H1 (cell line): ENCODE measurements at regions not wholly inside any gene's neighbourhood (a gene's known extent, or its start where the extent isn't known, plus 50 kb on each side); places are given as distances from the start of the nearest gene placed in this dataset.

Source experiments
- BRCA1 ChIP-seq: IDR thresholded peaks from 2 replicates; pipeline ENCODE4 v1.6.1; 2012; ENCODE audit warnings: low read depth, low read length, improper control_type of control experiment
- EZH2 ChIP-seq: fragments of 200-600 bp; sonication (generic); IDR thresholded peaks from 2 replicates; pipeline ENCODE4 v1.7.1; 2012; ENCODE audit warnings: low read depth, mild to moderate bottlenecking, moderate library complexity, low read length, inconsistent platforms; ENCODE audit not compliant: severe bottlenecking
- NRF1 ChIP-seq: IDR thresholded peaks from 2 replicates; pipeline ENCODE4 v1.6.1; 2011; ENCODE audit warnings: mild to moderate bottlenecking, low read depth, low read length, improper control_type of control experiment
- RAD21 ChIP-seq, 2 experiments: IDR thresholded peaks in 1 of 2; conservative IDR thresholded peaks in 1 of 2; 2 replicates each; pipeline ENCODE4 v1.6.1; 2011; ENCODE audit warnings: low read depth in 2 of 2, low read length in 2 of 2, improper control_type of control experiment in 1 of 2, inconsistent platforms in 1 of 2, mild to moderate bottlenecking in 1 of 2, moderate library complexity in 1 of 2
- SRF ChIP-seq: IDR thresholded peaks from 2 replicates; pipeline ENCODE4 v1.6.1; 2011; ENCODE audit warnings: mild to moderate bottlenecking, low read depth, low read length, moderate library complexity
- TF ChIP-seq, protein P1 (sequence below): IDR thresholded peaks from 2 replicates; pipeline ENCODE4 v1.6.1; 2011; ENCODE audit warnings: low read depth, mild to moderate bottlenecking, low read length; ENCODE audit not compliant: insufficient read depth
- TF ChIP-seq, protein P2 (sequence below), 3 experiments: IDR thresholded peaks; 1 replicate in 2 of 3; 2 replicates in 1 of 3; pipeline versions ENCODE4 v1.5.1 to v1.6.1; 2011; ENCODE audit warnings: low read length in 3 of 3, mild to moderate bottlenecking in 3 of 3, inconsistent platforms in 2 of 3, low read depth in 1 of 3, moderate library complexity in 1 of 3; ENCODE audit not compliant: insufficient read depth in 1 of 3; ENCODE audit errors: control extremely low read depth in 1 of 3

DNA sequence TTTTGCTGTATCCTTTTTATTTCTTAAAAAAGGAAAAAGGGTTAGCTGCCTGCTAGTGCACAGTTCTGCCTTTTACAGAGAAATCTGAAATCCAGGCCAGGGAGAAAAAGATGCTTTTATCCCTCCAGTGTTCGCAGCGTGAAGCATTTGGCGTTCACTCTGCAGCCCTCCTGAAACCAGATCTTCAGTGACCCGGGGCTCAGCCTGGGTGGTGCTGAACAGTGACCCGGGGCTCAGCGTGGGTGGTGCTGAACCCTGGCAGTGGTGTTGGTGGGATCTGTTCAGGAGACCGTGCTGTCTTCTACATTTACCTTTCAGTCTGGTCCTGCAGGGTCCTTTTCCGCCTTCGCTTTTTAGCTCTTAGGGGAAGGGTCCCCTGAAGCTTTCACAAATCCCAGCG, 164.7 kb upstream of the KLF6 start:
- TF ChIP-seq, protein P1, sequence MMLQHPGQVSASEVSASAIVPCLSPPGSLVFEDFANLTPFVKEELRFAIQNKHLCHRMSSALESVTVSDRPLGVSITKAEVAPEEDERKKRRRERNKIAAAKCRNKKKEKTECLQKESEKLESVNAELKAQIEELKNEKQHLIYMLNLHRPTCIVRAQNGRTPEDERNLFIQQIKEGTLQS, result no peak
- TF ChIP-seq, protein P2, sequence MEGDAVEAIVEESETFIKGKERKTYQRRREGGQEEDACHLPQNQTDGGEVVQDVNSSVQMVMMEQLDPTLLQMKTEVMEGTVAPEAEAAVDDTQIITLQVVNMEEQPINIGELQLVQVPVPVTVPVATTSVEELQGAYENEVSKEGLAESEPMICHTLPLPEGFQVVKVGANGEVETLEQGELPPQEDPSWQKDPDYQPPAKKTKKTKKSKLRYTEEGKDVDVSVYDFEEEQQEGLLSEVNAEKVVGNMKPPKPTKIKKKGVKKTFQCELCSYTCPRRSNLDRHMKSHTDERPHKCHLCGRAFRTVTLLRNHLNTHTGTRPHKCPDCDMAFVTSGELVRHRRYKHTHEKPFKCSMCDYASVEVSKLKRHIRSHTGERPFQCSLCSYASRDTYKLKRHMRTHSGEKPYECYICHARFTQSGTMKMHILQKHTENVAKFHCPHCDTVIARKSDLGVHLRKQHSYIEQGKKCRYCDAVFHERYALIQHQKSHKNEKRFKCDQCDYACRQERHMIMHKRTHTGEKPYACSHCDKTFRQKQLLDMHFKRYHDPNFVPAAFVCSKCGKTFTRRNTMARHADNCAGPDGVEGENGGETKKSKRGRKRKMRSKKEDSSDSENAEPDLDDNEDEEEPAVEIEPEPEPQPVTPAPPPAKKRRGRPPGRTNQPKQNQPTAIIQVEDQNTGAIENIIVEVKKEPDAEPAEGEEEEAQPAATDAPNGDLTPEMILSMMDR (IDR thresholded peaks at IDR 0.05; ENCODE audit: control extremely low read depth in 1 of 3, insufficient read depth in 1 of 3, low read depth in 1 of 3, low read length in 3 of 3), result no peak
- TF ChIP-seq BRCA1, result no peak
- no peak for TF ChIP-seq SRF
- TF ChIP-seq EZH2, result no peak
- TF ChIP-seq NRF1, result no peak
- TF ChIP-seq RAD21 (IDR thresholded peaks at IDR 0.05 in 1 of 2, conservative IDR thresholded peaks at IDR 0.05 in 1 of 2; ENCODE audit: low read depth in 2 of 2, low read length in 2 of 2), result 0 out of 4 replicates have a peak, but pooled peaks of 1 of the 2 experiments have one; percentile 3
